AG09319 (cell line): ENCODE measurements at regions not wholly inside any gene's neighbourhood (a gene's known extent, or its start where the extent isn't known, plus 50 kb on each side); places are given as distances from the start of the nearest gene placed in this dataset.
A peak's percentile ranks its signal among the peaks of the same experiment; 100 is the strongest.

Experiments used
- DNase-seq: peaks from one replicate; pipeline ENCODE4 v3.0.0-alpha.2; 2010; ENCODE audit warnings: low read depth; ENCODE audit errors: extremely low read depth
- CTCF ChIP-seq: IDR thresholded peaks from 2 replicates; pipeline ENCODE4 v1.5.1; 2011; ENCODE audit warnings: low read depth, mild to moderate bottlenecking, inconsistent platforms, low read length, moderate library complexity

- DNase-seq, result no peak
- no peak for TF ChIP-seq CTCF
Measured at GRCh38 chr6:55666037-55666436, 87.0 kb upstream of the HMGCLL1 start.

DNA sequence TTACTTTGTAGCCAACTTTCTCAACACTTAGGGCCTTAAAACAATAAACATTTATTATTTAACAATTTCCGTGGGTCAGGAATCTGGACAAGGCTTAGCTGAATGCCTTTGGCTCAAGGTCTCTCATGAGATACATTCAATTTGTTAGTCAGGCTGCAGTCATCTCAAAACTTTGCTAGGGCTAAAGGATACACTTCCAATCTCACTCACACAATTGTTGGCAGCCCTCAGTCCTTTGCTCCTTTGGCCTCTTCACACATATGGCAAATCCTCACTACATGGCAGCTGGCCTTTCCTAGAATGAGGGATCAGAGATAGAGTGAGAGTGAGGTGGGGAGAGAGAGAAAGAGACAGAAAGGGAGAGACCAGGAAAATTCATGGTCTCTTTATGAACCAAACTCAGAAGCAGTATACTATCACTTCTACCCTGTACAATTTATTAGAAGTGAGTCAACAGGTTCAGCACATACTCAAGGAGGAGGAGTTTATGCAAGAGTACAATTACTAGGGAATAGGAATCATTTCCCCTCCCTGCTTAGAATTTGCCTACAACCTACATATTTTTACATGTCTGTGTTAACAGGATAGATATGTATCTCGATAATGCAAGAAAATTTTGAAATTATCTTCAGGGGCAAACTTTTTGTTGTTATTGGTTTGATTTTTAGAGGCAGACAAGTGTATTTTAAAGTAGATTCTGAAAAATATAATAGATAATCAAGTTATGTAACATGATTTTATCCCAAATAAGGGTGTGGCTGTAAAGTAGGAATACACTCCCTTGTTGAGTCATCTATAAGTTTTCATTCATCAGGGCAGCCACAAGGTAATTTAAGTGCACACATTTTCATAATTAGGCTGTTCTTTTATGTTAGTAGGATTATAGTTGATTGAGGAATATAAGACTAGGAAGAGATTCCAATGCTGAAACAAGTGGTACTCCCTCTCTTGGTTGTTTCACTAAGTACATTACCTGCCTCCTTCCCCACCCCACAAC, 85.9 kb upstream of the HMGCLL1 start:
- DNase-seq, result peak; percentile 44
- TF ChIP-seq CTCF, result no peak

DNA sequence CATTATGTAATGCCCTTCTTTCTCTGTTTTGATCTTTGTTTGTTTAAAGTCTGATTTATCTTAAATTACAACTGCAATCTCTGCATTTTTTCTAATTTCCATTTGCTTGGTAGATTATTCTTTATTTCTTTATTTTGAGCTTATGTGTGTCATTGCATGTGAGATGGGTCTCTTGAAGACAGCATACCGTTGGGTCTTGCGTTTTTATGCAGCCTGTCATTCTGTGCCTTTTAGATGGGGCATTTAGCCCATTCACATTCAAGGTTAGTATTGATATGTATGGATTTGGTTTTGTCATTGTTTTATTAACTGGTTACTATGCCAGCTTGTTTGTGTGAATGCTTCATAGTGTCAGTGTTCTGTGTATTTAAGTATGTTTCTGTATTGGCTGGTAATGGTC, 84.9 kb upstream of the HMGCLL1 start:
- no peak for DNase-seq
- TF ChIP-seq CTCF, result no peak

DNA sequence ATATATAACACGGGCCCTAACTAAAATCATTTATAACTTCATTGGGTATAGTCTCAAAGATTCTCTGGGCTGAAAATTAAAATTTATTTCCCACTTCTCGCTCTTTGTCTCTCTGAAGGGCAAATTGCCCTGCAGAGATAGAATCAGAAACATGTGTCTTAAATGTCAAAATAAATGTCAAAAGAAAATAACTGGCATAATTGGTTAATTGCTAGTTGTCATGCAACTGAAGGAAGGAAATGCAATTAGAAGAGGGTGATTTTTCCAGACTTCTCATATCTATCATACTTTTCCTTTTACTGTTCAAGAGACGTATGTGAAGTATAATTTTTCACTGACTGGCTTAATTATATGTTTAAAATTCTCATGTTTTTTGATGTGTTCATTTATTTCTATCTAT, 80.3 kb upstream of the HMGCLL1 start:
- DNase-seq, result no peak
- no peak for TF ChIP-seq CTCF

DNA sequence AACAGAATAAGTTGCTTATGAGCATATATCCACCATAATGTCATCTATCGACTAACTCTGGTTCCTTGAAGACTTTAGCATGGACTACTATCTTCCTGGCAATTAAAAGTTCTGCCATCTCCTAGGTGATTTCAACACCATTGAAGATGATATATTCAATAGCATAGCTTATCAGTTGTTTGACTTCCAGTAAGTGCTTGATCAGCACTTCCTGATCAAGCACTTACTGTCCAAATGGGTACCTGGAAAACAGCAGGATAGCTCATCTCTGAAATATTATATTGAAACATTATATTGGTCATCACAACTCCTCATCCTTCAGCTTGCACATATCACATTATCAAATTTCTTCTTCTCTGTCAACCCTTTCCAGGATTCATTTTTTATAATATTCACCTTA, 75.5 kb upstream of the HMGCLL1 start:
- DNase-seq, result no peak
- no peak for TF ChIP-seq CTCF

- TF ChIP-seq CTCF, result no peak
- no peak for DNase-seq
Measured at GRCh38 chr6:55652429-55652828, 73.4 kb upstream of the HMGCLL1 start.

GRCh38 chr6:55651015-55651414, 72.0 kb upstream of the HMGCLL1 start:
- no peak for TF ChIP-seq CTCF
- DNase-seq, result no peak
